Stimulated activated CD8-positive, alpha-beta memory T cell treated with anti-CD3 and anti-CD28 coated beads, Interleukin-4, amount 100 ng/mL, for 1 hour (primary cell): ENCODE measurements at regions not wholly inside any gene's neighbourhood (a gene's known extent, or its start where the extent isn't known, plus 50 kb on each side); places are given as distances from the start of the nearest gene placed in this dataset.
"Not testable (repeated sequence)": the region's sequence is repeated elsewhere in the genome, so short reads cannot be mapped to it uniquely, and the experiment has no call there.

ENCODE experiments used
- DNase-seq, 2 donors: peaks; one replicate each; pipeline ENCODE4 v3.0.0-alpha.2; 2020; ENCODE audit warnings: low read depth in 2 of 2, low spot score in 1 of 2

DNA sequence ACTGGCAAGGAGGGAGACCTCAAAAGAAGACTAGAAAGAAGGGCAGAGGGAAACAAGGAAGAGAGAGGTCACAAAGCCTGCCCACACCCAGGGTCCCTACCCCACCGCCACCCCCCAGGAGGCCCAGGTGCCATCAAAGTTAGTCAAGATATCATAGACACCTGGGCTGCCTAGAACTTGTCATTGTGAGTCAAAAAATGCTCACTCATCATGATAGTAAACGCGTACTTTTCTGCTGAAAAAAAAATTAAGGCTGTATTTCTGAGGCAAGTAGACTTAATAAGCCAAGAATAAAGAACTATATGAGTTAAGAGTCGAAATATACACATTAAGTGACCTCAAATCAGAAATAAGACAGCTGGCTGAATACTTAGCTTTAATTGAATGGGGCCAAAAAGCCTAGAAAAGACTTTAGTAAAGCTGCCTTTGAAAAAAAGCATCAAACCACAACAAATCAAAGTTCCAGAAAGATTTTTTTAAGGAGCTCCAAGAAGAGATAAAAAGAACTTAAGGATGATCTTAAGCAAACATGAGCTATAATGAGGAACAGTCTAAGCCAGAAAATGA, 415.5 kb upstream of the PPP2R3A start:
- DNase-seq = no peak

DNA sequence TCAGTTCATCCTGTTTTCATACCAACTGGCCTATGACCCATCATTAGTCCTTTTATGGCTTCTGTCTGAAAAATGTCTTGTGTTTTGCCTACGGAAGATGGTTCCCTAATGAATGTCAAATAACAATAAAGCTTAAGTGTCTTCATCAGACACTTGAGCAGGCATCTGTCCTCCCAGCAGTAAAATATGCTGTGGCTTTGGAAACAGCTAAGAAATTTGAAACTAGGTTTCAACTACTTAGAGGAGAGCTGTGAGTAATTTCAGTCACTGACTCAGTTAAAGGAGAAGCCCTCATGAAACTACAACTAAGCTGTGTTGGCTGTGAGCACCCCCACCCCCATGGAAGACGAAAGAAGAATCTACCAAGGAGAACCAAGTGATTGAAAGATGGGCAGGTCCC, 409.4 kb upstream of the PPP2R3A start:
- no peak for DNase-seq

DNA sequence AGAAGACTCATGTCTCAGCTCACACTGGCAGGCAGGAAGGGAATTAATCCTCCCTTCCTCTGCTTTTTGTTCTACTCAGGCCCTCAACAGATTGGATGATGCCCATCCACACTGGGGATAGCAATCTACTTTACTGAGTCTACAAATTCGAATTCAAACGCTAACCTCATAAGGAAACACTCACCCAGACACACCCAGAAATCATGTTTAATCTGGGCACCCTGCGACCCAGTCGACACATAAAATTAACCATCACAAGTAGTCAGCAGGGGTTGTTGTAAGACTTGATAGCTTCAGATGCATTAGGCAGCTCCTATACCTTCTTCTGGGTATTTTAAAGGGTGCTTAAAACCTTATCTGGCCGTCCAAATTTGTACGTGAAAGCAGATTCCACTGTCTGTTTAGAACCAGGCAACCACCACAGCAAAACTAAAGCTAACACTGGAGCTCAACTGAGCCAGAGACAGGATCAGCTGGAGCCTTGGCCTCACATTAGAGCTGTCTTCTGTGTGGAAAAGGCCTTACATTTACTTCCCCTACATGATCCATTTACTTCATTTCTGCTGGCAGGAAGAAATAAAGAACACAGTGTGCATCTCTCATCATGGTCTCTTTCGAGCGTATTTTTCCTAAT, 407.3 kb upstream of the PPP2R3A start:
- no peak for DNase-seq

DNA sequence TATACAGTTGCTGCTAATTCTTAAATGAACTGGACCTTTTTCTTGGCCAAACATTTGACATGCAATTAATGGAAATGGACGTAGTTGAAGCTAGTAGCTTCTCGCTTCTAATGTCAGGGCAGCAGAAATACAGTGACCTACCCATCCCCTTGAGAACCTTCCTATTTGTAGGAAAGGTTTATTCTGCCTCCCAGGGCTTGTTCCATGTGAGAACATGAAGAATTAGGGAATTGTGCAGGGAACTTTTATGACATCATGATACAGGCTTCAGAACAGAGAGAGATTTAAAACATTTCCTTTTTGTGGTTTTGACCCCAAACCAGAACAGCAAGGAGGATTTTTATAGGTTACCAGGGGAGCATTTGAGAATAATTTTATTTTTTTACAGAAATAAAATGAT, 406.6 kb upstream of the PPP2R3A start:
- DNase-seq = no peak

DNA sequence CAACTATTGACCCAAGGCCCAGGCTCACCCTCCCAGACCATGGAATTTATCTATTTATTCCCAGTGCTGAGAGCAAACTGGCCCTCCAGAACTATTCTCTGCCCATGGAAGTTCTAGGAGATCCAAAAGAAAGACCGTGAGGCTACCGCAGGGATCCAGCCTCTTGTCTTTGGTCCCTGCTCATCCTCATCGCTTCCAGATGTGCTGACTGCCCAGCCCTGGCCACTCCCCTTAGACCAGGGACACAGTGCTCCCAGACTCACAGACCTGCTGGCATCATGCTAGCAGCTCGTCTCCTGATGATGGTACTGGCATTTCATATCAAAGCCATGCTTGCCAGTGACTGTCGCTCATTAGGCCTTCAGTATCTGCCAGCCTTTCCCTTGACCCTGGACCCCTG, 405.7 kb upstream of the PPP2R3A start:
- no peak for DNase-seq

DNA sequence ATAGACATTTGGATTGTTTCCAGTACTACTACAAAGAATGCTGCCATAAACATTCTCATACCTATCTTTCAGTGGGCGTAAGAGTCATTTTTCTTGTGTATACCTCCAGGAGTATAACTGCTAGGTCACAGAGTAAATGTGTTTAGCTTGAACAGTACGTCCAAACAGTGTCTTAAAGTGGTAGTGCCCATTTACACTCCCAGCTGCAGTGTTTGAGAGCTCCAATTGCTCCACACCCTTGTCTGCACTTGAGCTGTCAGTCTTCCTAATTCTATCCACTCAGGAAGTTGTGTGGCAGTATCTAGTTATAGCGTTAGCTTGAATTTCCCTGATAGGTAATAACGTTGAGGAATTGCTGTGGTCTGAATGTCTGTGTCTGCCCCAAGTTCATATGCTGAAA, 404.7 kb upstream of the PPP2R3A start:
- no peak for DNase-seq

DNA sequence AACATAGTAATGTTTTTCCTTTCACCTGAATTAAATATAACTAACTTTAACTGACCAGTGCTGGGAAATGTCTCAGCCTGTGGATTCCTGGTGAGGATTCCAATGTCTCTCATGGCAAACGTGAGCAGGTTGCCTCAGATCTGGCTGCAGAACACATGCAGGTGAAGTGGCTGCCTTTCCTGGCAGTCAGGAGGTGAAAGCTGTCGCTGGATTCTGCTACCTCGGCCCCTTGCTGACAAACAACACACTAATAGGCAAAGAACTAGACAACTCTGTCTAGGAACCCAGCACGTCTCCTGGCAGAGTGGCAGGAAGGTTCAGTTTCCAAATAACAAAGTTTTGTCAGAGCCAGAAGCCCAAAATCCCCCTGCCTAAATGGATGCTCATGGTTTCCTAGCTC, 400.8 kb upstream of the PPP2R3A start:
- DNase-seq = no peak

DNA sequence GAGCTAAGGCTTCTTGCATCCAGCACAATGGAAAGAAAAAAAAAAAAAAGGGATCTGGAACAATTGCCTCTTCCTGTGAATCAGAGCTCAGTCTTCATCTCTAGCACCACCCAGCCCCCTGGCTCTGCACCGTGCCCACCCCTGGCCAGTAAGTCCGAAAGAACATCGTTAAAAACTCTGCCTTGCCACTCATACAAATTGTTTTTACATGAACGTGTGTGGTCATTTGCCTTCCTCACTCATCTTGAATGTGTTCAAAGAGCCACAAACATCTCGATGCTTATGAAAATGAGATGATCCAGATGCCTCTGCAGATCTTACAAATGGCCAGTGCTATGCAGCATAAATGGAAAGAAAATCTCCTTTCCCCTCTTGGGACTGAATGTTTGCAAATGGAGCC, 400.0 kb upstream of the PPP2R3A start:
- no peak for DNase-seq

DNA sequence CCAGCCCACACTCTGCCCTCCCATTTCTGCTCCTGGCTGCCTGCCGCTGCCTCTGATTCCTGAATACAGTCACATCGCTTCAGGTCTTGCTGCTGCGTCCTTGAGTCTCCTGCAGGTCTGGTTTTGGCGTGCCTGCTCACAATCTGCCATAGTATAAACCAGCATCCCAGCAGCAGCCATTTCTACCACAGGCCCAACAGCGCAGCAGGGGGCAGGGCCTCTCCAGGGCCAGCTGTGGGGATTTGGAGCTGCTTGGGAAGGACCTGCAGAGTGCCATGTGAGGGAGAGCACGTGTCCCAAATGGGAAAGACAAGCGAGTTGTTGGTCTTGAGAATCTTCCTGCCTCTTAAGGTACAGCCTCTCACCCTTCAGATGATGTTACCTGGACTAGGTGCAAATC, 398.3 kb upstream of the PPP2R3A start:
- no peak for DNase-seq

DNA sequence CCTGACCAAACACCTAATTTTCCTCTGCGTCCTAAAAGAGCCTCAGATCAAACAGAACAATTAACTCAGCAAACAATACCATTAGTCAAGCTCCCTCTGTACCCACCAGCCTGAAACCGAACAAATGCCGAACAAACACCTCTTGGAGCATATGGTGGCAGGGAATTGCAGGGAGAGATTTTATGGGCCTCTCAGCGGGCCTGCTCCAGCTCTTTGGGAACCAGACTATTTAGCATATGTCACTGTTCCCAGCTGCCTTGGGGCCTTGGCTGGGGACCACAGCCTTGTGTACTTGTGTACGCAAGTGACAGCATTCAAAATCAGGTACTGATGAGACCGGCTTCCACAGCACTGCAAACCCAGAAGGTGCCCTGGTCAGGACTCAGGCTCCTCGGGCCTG, 388.8 kb upstream of the PPP2R3A start:
- no peak for DNase-seq

DNA sequence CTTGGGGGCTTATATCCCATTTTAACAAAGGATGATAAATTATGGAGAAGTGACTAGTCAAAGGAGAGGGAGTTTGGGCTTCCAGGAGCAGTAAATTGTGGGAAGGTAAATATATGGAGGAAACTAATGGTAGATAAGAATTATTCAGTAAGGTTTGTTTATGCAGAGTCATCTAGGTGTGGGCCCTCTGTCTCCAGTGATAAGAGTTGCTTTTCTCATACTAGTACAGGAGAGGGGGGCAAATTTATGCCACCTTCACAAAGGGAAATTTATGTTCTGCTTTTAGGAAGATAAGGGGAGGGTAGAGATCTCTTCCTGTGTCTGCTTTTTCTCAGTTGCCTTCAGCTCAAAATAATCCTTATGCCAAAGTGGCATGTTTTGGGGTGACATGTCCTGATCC, 383.7 kb upstream of the PPP2R3A start:
- DNase-seq = no peak

DNA sequence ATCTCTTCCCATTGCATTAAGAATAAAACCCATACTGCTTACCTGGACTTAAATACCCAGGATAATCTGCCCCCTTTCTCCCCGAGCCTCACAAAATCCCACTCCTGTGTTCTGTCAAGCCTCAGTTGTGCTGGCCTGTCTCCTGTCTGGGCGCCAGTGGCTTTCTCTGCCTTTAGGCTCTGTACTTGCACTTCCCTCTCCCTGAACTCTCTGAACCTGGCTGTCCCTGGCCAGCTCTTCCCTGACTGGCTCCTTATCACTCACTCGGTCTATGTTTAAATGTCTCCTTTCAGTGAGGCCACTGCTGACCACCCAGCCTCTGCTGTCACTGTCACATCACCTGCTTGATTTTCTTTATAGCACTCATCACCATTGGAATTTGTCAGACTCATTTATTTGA, 382.7 kb upstream of the PPP2R3A start:
- DNase-seq = no peak

DNA sequence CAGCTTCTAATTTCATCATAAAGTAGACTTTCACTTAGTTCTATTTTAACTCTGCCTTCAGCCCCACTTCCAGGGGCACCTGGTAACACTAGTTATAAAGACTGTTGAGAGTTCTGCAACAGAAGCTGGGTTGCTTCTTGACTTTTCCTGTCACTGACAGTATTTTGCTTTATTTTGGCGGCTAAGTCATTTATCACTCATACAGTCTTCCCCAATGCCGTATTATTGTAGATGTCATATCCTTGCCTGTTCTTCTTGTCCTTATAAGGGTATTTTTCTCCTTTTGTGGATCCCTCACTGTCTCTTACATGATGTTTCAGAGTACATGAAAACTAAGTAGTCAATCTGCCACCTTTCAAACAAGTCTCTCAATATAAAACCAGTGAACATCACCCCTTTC, 369.0 kb upstream of the PPP2R3A start:
- DNase-seq = no peak

DNA sequence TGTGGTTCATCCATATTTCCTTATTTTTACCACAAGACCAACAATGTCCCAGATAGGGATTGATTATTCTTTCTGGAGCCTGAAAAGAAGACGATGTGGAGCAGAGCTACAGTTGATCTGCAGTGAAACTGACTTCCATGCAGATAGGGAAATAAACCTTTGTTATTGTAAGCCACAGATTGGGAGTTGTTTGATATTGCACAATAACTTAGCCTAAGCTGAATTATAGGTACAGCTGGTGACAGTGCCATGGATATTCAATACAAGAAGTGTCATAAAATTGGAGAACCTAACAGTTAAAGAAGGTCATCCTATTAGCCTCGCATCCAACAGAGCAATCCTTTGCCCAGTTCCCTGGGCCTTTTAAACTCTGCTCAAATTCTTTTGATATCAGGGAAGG, 367.7 kb upstream of the PPP2R3A start:
- no peak for DNase-seq

DNA sequence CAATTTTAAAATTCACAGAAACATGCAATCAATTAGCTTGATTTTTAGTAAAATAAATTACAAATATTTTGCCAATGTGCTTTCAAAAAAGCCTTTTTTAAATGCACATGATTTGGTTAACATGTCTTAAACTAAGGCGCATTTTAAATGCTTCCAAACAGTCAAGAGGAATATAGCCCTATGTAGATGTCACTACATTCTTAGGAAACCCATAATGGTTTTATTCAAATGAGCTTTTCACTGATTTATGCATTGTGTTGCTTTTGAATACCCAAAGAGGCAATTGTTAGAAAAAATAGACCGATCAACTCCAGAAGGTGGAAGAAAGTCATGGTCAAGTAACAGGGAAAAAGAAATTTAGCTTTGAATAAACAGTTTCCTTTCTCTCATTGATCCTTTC, 366.9 kb upstream of the PPP2R3A start:
- no peak for DNase-seq

DNA sequence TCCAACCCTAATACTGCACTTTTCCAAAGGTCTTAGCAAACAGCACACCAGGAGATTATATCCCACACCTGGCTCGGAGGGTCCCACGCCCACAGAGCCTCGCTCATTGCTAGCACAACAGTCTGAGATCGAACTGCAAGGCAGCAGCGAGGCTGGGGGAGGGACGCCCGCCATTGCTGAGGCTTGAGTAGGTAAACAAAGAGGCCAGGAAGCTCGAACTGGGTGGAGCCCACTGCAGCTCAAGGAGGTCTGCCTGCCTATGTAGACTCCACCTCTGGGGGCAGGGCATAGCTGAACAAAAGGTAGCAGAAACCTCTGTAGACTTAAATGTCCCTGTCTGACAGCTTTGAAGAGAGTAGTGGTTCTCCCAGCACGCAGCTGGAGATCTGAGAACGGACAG, 361.0 kb upstream of the PPP2R3A start:
- DNase-seq = not testable (repeated sequence)

DNA sequence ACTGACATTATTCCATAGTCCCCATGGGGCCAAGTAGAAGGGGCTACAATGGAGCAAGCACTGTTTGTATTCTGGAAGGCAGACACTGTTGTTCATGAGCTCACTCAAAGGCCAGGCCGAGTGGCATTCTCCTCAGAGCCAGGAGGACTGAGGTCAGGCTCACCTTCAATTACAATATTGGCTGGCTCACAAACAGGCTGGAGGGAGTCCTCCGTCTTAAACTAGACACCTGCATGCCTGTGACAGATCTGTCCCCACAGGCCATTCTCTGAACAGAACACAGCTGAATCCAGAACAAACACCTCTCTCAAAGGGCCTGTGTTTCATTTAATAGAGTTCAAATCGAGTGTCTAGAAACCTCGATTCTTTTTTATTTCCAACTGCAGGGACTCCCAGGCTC, 347.4 kb upstream of the PPP2R3A start:
- no peak for DNase-seq

DNA sequence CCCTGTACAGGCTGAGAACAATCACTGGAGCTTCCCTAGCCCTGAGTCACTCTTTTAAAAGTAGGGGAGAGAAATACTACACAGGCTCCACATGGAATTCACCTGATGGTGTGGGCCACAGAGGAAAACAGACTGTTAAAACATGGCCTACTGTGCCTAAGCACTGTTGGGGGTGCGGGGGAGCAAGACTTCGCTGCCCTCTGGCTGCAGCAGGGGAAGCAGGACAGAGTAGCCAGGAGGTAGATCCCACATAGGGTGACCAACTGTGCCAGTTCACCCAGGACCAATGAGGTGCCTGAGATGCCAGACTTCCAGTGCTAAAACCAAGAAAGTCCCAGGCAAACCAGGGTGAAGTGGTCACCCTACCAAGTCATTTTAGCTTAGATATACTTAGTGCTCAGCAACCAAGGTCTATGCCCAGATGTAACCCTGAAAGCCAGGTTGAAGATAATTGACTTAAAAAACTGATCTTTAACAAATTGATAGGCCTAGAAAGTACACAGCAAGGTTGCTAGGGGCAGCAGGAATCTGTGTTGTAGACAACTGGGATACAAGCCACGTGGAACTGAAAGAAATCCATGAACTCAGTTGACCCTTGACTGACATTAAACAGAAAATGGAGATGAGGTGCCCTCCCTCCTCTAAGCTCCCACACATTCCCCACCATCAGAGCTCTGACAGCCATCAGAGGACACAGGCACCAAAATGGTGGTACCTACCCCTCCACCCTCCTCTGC, 344.2 kb upstream of the PPP2R3A start:
- no peak for DNase-seq

DNA sequence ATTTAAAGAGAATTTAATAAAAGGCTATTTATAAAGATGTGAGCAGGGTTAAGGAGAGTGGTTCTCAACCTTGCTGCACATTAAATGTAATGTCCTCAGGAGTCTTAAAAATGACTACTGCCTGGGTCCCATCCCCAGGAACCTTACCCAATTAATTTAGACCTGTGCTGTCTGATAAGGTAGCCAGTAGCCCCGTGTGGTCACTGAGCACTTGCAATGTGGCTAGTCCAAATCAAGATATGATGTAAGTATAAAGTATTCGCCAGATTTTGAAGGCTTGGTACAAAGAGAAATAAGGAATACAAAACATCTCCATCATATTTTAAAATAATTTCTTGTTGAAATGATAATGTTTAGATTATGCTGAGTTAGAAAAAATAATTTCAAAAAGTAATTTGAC, 343.3 kb upstream of the PPP2R3A start:
- DNase-seq = no peak

DNA sequence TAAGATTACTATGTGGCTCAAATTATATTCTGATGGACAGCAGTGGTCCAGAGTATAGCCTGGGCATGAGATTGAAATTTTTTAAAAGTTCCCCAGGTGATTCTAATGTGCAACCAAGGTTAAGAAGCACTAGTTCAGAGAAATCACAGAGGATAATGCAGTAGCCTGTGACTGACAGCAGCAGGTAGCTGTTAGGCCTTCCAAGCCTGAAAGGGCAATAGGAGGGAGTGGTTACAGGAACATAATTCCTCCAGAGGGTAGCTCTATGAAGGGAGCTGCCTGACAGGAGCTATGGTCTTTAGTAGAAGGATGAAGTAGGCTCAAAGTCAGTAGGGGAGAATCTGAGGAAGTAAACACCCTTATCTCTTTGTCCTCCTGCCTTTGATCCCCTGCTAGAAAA, 342.9 kb upstream of the PPP2R3A start:
- DNase-seq = no peak

DNA sequence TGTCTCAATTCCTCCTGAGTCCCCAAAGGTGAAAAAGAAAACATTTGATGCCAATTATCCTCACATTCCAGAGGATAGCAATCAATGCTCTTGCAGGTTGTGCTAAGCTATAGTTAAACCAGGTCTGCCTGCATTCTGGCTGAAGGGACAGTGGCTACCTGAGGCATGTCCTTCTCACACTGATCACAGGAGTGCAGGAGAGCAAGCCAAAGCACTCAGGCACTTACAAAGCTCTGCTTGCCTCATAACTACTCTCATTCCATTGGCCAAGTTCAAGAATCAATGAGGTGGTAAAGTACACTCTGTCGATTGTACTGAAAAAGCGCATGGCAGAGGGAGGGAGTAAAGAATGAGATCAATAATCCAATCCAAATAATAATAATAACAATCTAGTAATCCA, 342.0 kb upstream of the PPP2R3A start:
- no peak for DNase-seq

DNA sequence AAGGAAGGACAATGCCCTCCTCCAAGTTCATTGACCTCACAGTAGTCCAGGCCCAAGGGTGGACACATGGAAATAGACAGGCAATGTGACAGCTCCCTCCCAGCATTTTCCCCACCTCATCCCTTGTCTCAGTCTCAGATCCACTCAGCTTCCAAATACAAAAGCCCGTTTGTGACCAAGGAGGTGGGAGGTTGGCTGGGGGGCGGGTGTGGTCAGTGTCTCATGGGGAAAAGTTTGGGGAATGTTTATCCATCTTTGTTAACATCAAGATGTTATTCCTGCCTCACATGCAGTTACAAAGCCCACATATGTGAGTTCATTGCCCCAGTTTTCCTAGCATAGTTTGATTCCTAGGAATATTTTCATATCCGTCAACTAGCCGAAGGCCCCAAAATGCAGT, 338.5 kb upstream of the PPP2R3A start:
- no peak for DNase-seq
